HL-60 (cell line): ENCODE measurements at regions not wholly inside any gene's neighbourhood (a gene's known extent, or its start where the extent isn't known, plus 50 kb on each side); places are given as distances from the start of the nearest gene placed in this dataset.

ENCODE experiments used
- DNase-seq, 2 experiments: peaks; one replicate each; pipeline ENCODE4 v3.0.0-alpha.2; 2010 to 2020; ENCODE audit warnings: low read depth in 1 of 2, low spot score in 1 of 2
- H3K27ac ChIP-seq: fragments of 250-450 bp; sonication (Bioruptor Pico); replicated peaks from 2 replicates; pipeline ENCODE4 v1.5.1; 2020; ENCODE audit warnings: mild to moderate bottlenecking, moderate library complexity
- H3K27me3 ChIP-seq: fragments of 250-450 bp; sonication (Bioruptor Pico); 2 replicates; pipeline ENCODE4 v1.5.1; 2021; ENCODE audit warnings: mild to moderate bottlenecking, moderate library complexity; ENCODE audit not compliant: insufficient read depth, poor library complexity, severe bottlenecking
- H3K4me3 ChIP-seq: replicated peaks from 2 replicates; pipeline ENCODE4 v1.5.1; 2011; ENCODE audit warnings: mild to moderate bottlenecking, control low read depth, low read length; ENCODE audit not compliant: insufficient read depth
- GABPA ChIP-seq: IDR thresholded peaks from 2 replicates; pipeline ENCODE4 v1.6.1; 2012; ENCODE audit warnings: low read depth
- POLR2AphosphoS5 ChIP-seq: IDR thresholded peaks from 2 replicates; pipeline ENCODE4 v1.6.1; 2012; ENCODE audit warnings: low read depth
- SPI1 ChIP-seq: IDR thresholded peaks from 2 replicates; pipeline ENCODE4 v1.6.1; 2012; ENCODE audit warnings: low read depth, mild to moderate bottlenecking, borderline replicate concordance
- TF ChIP-seq, protein P1 (sequence below): IDR thresholded peaks from one replicate; pipeline ENCODE4 v1.5.1; 2011; ENCODE audit warnings: low read length, control low read depth, inconsistent platforms; ENCODE audit not compliant: insufficient read depth
- TF ChIP-seq, protein P2 (sequence below): IDR thresholded peaks from 2 replicates; pipeline ENCODE4 v1.6.1; 2012; ENCODE audit warnings: low read depth; ENCODE audit not compliant: insufficient replicate concordance

DNA sequence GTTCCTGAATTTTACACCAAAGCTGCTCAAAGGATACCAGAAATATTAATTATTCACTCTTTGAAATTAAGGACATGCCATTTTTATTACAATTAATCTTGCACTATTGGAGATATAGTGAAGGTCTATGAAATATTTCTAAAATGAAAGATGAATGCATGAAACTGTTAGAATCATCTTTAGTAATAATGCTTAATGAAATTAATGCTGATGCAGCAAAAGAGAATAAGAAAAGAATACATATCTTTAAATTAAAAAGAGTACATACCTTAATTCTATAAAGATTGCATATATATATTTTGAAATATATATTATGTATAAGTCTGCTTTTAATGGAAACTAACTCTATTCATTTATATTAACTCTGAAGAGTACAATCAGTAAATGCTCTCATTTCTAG is 236.0 kb downstream of the ALX1 start:
- no peaks in the 10 kb centered on the region for H3K27me3 ChIP-seq
- H3K27ac ChIP-seq: no peak overlapping the region
- H3K4me3 ChIP-seq: no peak overlapping the region
- TF ChIP-seq, protein P1, sequence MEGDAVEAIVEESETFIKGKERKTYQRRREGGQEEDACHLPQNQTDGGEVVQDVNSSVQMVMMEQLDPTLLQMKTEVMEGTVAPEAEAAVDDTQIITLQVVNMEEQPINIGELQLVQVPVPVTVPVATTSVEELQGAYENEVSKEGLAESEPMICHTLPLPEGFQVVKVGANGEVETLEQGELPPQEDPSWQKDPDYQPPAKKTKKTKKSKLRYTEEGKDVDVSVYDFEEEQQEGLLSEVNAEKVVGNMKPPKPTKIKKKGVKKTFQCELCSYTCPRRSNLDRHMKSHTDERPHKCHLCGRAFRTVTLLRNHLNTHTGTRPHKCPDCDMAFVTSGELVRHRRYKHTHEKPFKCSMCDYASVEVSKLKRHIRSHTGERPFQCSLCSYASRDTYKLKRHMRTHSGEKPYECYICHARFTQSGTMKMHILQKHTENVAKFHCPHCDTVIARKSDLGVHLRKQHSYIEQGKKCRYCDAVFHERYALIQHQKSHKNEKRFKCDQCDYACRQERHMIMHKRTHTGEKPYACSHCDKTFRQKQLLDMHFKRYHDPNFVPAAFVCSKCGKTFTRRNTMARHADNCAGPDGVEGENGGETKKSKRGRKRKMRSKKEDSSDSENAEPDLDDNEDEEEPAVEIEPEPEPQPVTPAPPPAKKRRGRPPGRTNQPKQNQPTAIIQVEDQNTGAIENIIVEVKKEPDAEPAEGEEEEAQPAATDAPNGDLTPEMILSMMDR: no peak
- TF ChIP-seq POLR2AphosphoS5 (no peak), GABPA (no peak)
- no peak for DNase-seq

DNA sequence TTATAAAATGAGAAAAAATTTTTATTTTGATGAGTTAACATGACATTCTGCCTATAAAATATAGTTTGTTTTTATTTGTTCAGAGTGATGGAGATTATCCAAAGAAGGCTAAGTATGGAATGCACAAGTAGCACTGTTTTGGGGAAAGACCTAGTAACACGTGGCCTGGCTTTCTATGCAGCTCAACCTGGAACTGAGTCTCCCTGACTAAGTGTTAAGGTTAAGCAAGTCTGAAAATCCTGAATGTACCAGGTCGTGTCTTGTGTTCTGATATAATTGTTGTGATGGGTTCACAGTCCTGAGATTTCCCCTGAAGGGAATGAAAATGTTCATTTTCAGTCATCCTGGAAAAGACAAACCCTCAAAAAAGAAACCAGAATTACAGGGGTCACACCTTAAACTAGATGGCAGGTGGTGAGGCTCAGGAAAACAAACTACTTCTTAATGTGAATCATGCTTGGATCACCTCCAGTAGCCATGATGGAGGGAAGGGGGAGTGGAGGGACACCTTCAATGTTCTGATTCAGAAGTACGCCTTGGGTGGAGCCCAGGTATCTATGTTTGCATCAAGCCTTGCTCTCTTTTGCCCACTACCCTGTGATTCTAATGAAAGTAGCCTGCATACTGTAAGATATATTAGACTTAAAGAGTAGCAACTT is 236.8 kb downstream of the ALX1 start:
- Histone ChIP-seq H3K27me3 (no peaks in the 10 kb centered on the region), H3K27ac (no peak overlapping the region), H3K4me3 (no peak overlapping the region)
- no peak for DNase-seq
- TF ChIP-seq SPI1 (no peak), GABPA (no peak), POLR2AphosphoS5 (no peak)
- TF ChIP-seq, protein P1: no peak
- TF ChIP-seq, protein P2, sequence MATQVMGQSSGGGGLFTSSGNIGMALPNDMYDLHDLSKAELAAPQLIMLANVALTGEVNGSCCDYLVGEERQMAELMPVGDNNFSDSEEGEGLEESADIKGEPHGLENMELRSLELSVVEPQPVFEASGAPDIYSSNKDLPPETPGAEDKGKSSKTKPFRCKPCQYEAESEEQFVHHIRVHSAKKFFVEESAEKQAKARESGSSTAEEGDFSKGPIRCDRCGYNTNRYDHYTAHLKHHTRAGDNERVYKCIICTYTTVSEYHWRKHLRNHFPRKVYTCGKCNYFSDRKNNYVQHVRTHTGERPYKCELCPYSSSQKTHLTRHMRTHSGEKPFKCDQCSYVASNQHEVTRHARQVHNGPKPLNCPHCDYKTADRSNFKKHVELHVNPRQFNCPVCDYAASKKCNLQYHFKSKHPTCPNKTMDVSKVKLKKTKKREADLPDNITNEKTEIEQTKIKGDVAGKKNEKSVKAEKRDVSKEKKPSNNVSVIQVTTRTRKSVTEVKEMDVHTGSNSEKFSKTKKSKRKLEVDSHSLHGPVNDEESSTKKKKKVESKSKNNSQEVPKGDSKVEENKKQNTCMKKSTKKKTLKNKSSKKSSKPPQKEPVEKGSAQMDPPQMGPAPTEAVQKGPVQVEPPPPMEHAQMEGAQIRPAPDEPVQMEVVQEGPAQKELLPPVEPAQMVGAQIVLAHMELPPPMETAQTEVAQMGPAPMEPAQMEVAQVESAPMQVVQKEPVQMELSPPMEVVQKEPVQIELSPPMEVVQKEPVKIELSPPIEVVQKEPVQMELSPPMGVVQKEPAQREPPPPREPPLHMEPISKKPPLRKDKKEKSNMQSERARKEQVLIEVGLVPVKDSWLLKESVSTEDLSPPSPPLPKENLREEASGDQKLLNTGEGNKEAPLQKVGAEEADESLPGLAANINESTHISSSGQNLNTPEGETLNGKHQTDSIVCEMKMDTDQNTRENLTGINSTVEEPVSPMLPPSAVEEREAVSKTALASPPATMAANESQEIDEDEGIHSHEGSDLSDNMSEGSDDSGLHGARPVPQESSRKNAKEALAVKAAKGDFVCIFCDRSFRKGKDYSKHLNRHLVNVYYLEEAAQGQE: no peak

DNA sequence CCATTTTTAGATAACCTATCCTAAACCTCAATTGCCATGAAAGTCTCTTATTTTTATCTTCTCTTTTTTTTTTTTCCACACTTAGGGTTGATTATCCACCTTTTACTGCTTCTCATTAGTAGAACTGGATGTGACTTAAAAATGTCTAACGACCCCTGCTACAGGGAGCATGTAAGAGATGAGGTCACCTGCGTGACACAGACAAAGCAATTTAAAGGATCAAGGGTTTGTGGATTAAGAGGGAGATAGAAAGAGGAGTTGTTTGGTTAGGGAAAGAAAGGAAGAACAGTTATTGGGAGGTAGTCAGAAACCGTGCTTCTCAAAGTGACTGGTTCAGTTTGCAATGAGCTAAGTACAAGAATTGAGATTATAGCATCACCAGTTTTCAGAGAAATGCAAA is 239.1 kb downstream of the ALX1 start:
- no peak for DNase-seq
- no peak overlapping the region for H3K27ac ChIP-seq
- no peak overlapping the region for H3K4me3 ChIP-seq
- no peak for TF ChIP-seq POLR2AphosphoS5
- TF ChIP-seq, protein P1: no peak
- no peaks in the 10 kb centered on the region for H3K27me3 ChIP-seq

DNA sequence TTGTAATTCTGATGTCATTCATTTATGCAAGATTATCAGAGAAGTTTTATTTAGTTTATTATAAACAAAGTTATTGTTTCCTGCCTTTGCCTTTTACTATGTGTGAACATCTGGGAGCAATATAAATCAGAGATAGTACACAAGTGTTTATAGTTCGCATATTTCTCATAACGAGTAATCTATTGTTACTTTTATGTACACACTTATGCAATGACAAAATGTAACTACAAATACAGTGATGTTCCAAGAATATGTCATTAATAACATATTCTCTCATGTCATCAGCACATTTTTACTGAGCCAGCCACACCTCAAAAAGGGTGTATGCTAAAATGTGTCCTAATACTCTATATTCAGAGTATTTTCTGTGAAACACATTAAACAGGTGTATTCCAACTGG is 243.2 kb downstream of the ALX1 start:
- TF ChIP-seq, protein P1: no peak
- TF ChIP-seq GABPA: no peak
- TF ChIP-seq, protein P2: no peak
- no peaks in the 10 kb centered on the region for H3K27me3 ChIP-seq
- no peak for DNase-seq
- no peak overlapping the region for H3K4me3 ChIP-seq
- H3K27ac ChIP-seq: no peak overlapping the region
